Kidney (tissue), 13 donors: ENCODE measurements at regions not wholly inside any gene's neighbourhood (a gene's known extent, or its start where the extent isn't known, plus 50 kb on each side); places are given as distances from the start of the nearest gene placed in this dataset.

ENCODE experiments used
- DNase-seq, 5 donors: peaks; one replicate each; pipeline ENCODE4 v3.0.0-alpha.2; 2013 to 2020
- FAIRE-seq: peaks from 2 replicates; lab custom pipeline; 2012; peaks lifted over from hg19 to GRCh38; lab: Jason Lieb, UNC
- H3K27ac ChIP-seq, 2 donors: one replicate each; pipeline ENCODE4 v1.7.0; 2013; ENCODE audit warnings: low read depth in 2 of 2, low read length in 2 of 2, inconsistent platforms in 1 of 2
- H3K27me3 ChIP-seq: one replicate; pipeline ENCODE4 v1.7.1; 2013; ENCODE audit warnings: low read length, inconsistent platforms; ENCODE audit not compliant: control insufficient read depth, insufficient read depth
- H3K36me3 ChIP-seq, 3 donors: one replicate each; pipeline versions ENCODE4 v1.7.0 to v1.7.1; 2013; ENCODE audit warnings: low read length in 3 of 3, control low read depth in 1 of 3, inconsistent platforms in 1 of 3; ENCODE audit not compliant: insufficient read depth in 3 of 3, control insufficient read depth in 2 of 3
- H3K4me1 ChIP-seq, 3 donors: one replicate each; pipeline versions ENCODE4 v1.7.0 to v1.7.1; 2013; ENCODE audit warnings: low read length in 3 of 3, inconsistent platforms in 1 of 3, low read depth in 1 of 3; ENCODE audit not compliant: control insufficient read depth in 2 of 3, insufficient read depth in 2 of 3
- H3K4me3 ChIP-seq, 3 donors: one replicate each; pipeline versions ENCODE4 v1.7.0 to v1.8.1; 2013; ENCODE audit warnings: low read length in 3 of 3, control low read depth in 1 of 3, inconsistent platforms in 1 of 3
- H3K9ac ChIP-seq, 3 donors: one replicate each; pipeline versions ENCODE4 v1.7.0 to v1.7.1; 2013; ENCODE audit warnings: low read length in 3 of 3, control low read depth in 1 of 3, inconsistent platforms in 1 of 3
- H3K9me3 ChIP-seq, 3 donors: one replicate each; pipeline versions ENCODE4 v1.7.0 to v1.7.1; 2013; ENCODE audit warnings: low read length in 3 of 3, control low read depth in 1 of 3, inconsistent platforms in 1 of 3; ENCODE audit not compliant: control insufficient read depth in 2 of 3, insufficient read depth in 1 of 3
- CTCF ChIP-seq: IDR thresholded peaks from 3 replicates; pipeline ENCODE4 v1.5.1; 2012; ENCODE audit warnings: mild to moderate bottlenecking, moderate library complexity, borderline replicate concordance; ENCODE audit not compliant: insufficient read depth; ENCODE audit errors: extremely low read depth
- intact Hi-C: fragments of 100-400 bp; cut with DNase I; formaldehyde crosslinking; loops from one replicate; pipeline ENCODE4 v1.11.1; 2022
- donor health status: control.
- donor health status: control.
- donor health status: control.
- donor health status: control.
- donor health status: control.
- donor health status: DM: yes; HTN: yes; CAD: no.
- donor health status: Normal renal cell carcinoma (clear cell type).

GRCh38 chr4:137468836-137469235 lies 63.5 kb downstream of the PCDH18 start:
- Histone ChIP-seq H3K27me3 (no peaks in the 10 kb centered on the region), H3K36me3 (no peaks in the 10 kb centered on the region), H3K9ac (no peak overlapping the region), H3K9me3 (peaks cover 0 to 4% (median 0%) of the 10 kb centered on the region in 3 donors), H3K4me1 (no peaks in the 10 kb centered on the region), H3K4me3 (no peak overlapping the region), H3K27ac (no peak overlapping the region)
- no peak for FAIRE-seq
- DNase-seq: no peak
- intact Hi-C loops: no loop called here
- TF ChIP-seq CTCF: no peak

GRCh38 chr4:137467537-137467936 lies 64.8 kb downstream of the PCDH18 start:
- Histone ChIP-seq H3K4me1 (no peaks in the 10 kb centered on the region), H3K36me3 (no peaks in the 10 kb centered on the region), H3K9me3 (peaks cover 0 to 8% (median 0%) of the 10 kb centered on the region in 3 donors), H3K27ac (no peak overlapping the region), H3K4me3 (no peak overlapping the region), H3K9ac (no peak overlapping the region), H3K27me3 (no peaks in the 10 kb centered on the region)
- TF ChIP-seq CTCF: no peak
- intact Hi-C loops: no loop called here
- DNase-seq (no peak), FAIRE-seq (no peak)

- no peaks in the 10 kb centered on the region for H3K36me3 ChIP-seq
- no peak for DNase-seq
- H3K9me3 ChIP-seq: peaks cover 0 to 8% (median 0%) of the 10 kb centered on the region in 3 donors
- TF ChIP-seq CTCF: no peak
- FAIRE-seq: no peak
- H3K9ac ChIP-seq: no peak overlapping the region
- intact Hi-C loops: no loop called here
- no peaks in the 10 kb centered on the region for H3K27me3 ChIP-seq
- H3K4me3 ChIP-seq: no peak overlapping the region
- no peak overlapping the region for H3K27ac ChIP-seq
- H3K4me1 ChIP-seq: no peaks in the 10 kb centered on the region
Observed at GRCh38 chr4:137463377-137464003, 68.8 kb downstream of the PCDH18 start.
